ENCODE measurements at regions not wholly inside any gene's neighbourhood (a gene's known extent, or its start where the extent isn't known, plus 50 kb on each side); places are given as distances from the start of the nearest gene placed in this dataset.
"Not testable (repeated sequence)": the region's sequence is repeated elsewhere in the genome, so short reads cannot be mapped to it uniquely, and the experiment has no call there.

DNA sequence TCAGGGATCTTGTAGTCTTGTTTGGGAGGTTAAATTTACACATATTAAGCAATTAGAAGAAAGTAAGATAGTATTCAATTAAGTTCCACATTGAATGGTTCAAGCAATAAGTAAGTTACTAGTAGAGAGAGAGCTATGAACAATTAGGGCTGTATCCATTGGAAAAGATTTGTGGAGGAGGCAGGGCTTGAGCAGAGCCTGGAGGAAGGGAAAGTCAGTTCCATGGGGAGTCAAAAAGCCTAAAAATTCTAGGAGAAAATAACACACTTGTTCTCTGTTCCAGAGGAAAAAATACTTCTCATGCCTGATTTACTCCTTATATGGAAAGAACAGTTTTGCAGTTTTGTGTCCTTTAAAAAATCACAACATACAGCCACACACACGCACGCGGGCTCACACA is 730.0 kb downstream of the PRIM2 start:
- TF ChIP-seq, protein P1, sequence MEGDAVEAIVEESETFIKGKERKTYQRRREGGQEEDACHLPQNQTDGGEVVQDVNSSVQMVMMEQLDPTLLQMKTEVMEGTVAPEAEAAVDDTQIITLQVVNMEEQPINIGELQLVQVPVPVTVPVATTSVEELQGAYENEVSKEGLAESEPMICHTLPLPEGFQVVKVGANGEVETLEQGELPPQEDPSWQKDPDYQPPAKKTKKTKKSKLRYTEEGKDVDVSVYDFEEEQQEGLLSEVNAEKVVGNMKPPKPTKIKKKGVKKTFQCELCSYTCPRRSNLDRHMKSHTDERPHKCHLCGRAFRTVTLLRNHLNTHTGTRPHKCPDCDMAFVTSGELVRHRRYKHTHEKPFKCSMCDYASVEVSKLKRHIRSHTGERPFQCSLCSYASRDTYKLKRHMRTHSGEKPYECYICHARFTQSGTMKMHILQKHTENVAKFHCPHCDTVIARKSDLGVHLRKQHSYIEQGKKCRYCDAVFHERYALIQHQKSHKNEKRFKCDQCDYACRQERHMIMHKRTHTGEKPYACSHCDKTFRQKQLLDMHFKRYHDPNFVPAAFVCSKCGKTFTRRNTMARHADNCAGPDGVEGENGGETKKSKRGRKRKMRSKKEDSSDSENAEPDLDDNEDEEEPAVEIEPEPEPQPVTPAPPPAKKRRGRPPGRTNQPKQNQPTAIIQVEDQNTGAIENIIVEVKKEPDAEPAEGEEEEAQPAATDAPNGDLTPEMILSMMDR (IDR thresholded peaks at IDR 0.05; ENCODE audit: low read depth, low read length), result not testable (repeated sequence)
- TF ChIP-seq EZH2phosphoT487 (IDR thresholded peaks at IDR 0.05; ENCODE audit: low read depth), result not testable (repeated sequence)

Measured in OCI-LY3 (cell line).